HUES6 (cell line): ENCODE measurements at regions not wholly inside any gene's neighbourhood (a gene's known extent, or its start where the extent isn't known, plus 50 kb on each side); places are given as distances from the start of the nearest gene placed in this dataset.
"Not testable (repeated sequence)": the region's sequence is repeated elsewhere in the genome, so short reads cannot be mapped to it uniquely, and the experiment has no call there.

Experiments
- H3K27ac ChIP-seq: 2 replicates; pipeline ENCODE4 v1.7.0; 2013; ENCODE audit warnings: low read depth, mild to moderate bottlenecking, low read length, inconsistent platforms
- H3K27me3 ChIP-seq: 2 replicates; pipeline ENCODE4 v1.6.1; 2013; ENCODE audit warnings: low read length; ENCODE audit not compliant: control insufficient read depth, insufficient read depth
- H3K36me3 ChIP-seq: 2 replicates; pipeline ENCODE4 v1.6.1; 2013; ENCODE audit warnings: low read length; ENCODE audit not compliant: control insufficient read depth, insufficient read depth
- H3K4me1 ChIP-seq: 2 replicates; pipeline ENCODE4 v1.6.1; 2013; ENCODE audit warnings: low read length; ENCODE audit not compliant: control insufficient read depth, insufficient read depth
- H3K4me3 ChIP-seq: 2 replicates; pipeline ENCODE4 v1.5.1; 2013; ENCODE audit warnings: low read depth, low read length
- H3K9ac ChIP-seq: one replicate; pipeline ENCODE4 v1.6.1; 2013; ENCODE audit warnings: mild to moderate bottlenecking, low read length
- H3K9me3 ChIP-seq: 2 replicates; pipeline ENCODE4 v1.6.1; 2013; ENCODE audit warnings: low read depth, low read length; ENCODE audit not compliant: control insufficient read depth, insufficient read depth

GRCh38 chr1:221576268-221576667, 165.6 kb downstream of the DUSP10 start:
- Histone ChIP-seq H3K27ac (no peak overlapping the region), H3K4me3 (no peak overlapping the region), H3K27me3 (no peaks in the 10 kb centered on the region), H3K4me1 (no peaks in the 10 kb centered on the region; the same call in 1 of the 2 replicates), H3K36me3 (no peaks in the 10 kb centered on the region), H3K9ac (no peak overlapping the region), H3K9me3 (no peaks in the 10 kb centered on the region)

GRCh38 chr1:221583465-221583864, 158.4 kb downstream of the DUSP10 start:
- H3K9me3 ChIP-seq, result peaks cover 17% of the 10 kb centered on the region
- H3K27ac ChIP-seq, result no peak overlapping the region
- no peaks in the 10 kb centered on the region for H3K27me3 ChIP-seq
- no peak overlapping the region for H3K4me3 ChIP-seq
- H3K36me3 ChIP-seq, result no peaks in the 10 kb centered on the region
- H3K9ac ChIP-seq, result no peak overlapping the region
- no peaks in the 10 kb centered on the region for H3K4me1 ChIP-seq

- H3K9ac ChIP-seq, H3K27ac ChIP-seq, H3K27me3 ChIP-seq, H3K36me3 ChIP-seq, H3K4me1 ChIP-seq, H3K4me3 ChIP-seq: not testable (repeated sequence)
- peaks cover 18% of the 10 kb centered on the region for H3K9me3 ChIP-seq
These were observed 154.9 kb downstream of the DUSP10 start for GRCh38 chr1:221587013-221587412.

GRCh38 chr1:221591250-221591649, 150.6 kb downstream of the DUSP10 start:
- not testable (repeated sequence) for H3K4me3 ChIP-seq, H3K27me3 ChIP-seq, H3K9ac ChIP-seq, H3K36me3 ChIP-seq, H3K4me1 ChIP-seq, H3K27ac ChIP-seq
- peaks cover 15% of the 10 kb centered on the region for H3K9me3 ChIP-seq

GRCh38 chr1:221594576-221594975, 147.3 kb downstream of the DUSP10 start:
- Histone ChIP-seq H3K36me3 (no peaks in the 10 kb centered on the region), H3K4me1 (no peaks in the 10 kb centered on the region), H3K27me3 (no peaks in the 10 kb centered on the region), H3K9me3 (no peaks in the 10 kb centered on the region), H3K4me3 (no peak overlapping the region), H3K9ac (no peak overlapping the region), H3K27ac (no peak overlapping the region)

GRCh38 chr1:221598122-221598521, 143.8 kb downstream of the DUSP10 start:
- H3K27me3 ChIP-seq, result no peaks in the 10 kb centered on the region
- no peak overlapping the region for H3K4me3 ChIP-seq
- no peak overlapping the region for H3K9ac ChIP-seq
- H3K27ac ChIP-seq, result no peak overlapping the region
- H3K4me1 ChIP-seq, result no peaks in the 10 kb centered on the region
- H3K36me3 ChIP-seq, result no peaks in the 10 kb centered on the region
- no peaks in the 10 kb centered on the region for H3K9me3 ChIP-seq

GRCh38 chr1:221601166-221601565, 140.7 kb downstream of the DUSP10 start:
- no peaks in the 10 kb centered on the region for H3K9me3 ChIP-seq
- H3K36me3 ChIP-seq, result no peaks in the 10 kb centered on the region
- no peaks in the 10 kb centered on the region for H3K4me1 ChIP-seq
- H3K9ac ChIP-seq, result no peak overlapping the region
- H3K27ac ChIP-seq, result no peak overlapping the region
- no peaks in the 10 kb centered on the region for H3K27me3 ChIP-seq
- no peak overlapping the region for H3K4me3 ChIP-seq

GRCh38 chr1:221602830-221603229, 139.1 kb downstream of the DUSP10 start:
- H3K27ac ChIP-seq, result no peak overlapping the region
- no peaks in the 10 kb centered on the region for H3K27me3 ChIP-seq
- H3K9ac ChIP-seq, result no peak overlapping the region
- no peaks in the 10 kb centered on the region for H3K9me3 ChIP-seq
- no peak overlapping the region for H3K4me3 ChIP-seq
- no peaks in the 10 kb centered on the region for H3K36me3 ChIP-seq
- H3K4me1 ChIP-seq, result no peaks in the 10 kb centered on the region

GRCh38 chr1:221604390-221604789, 137.5 kb downstream of the DUSP10 start:
- H3K9ac ChIP-seq, H3K36me3 ChIP-seq, H3K4me3 ChIP-seq, H3K27me3 ChIP-seq, H3K27ac ChIP-seq, H3K4me1 ChIP-seq, H3K9me3 ChIP-seq: not testable (repeated sequence)

GRCh38 chr1:221604948-221605347, 136.9 kb downstream of the DUSP10 start:
- H3K9me3 ChIP-seq, result no peaks in the 10 kb centered on the region
- H3K27ac ChIP-seq, result no peak overlapping the region
- H3K36me3 ChIP-seq, result no peaks in the 10 kb centered on the region
- no peak overlapping the region for H3K9ac ChIP-seq
- H3K4me1 ChIP-seq, result no peaks in the 10 kb centered on the region
- H3K4me3 ChIP-seq, result no peak overlapping the region
- no peaks in the 10 kb centered on the region for H3K27me3 ChIP-seq

GRCh38 chr1:221605569-221605968, 136.3 kb downstream of the DUSP10 start:
- no peak overlapping the region for H3K27ac ChIP-seq
- no peaks in the 10 kb centered on the region for H3K4me1 ChIP-seq
- H3K4me3 ChIP-seq, result no peak overlapping the region
- no peak overlapping the region for H3K9ac ChIP-seq
- no peaks in the 10 kb centered on the region for H3K36me3 ChIP-seq
- no peaks in the 10 kb centered on the region for H3K27me3 ChIP-seq
- H3K9me3 ChIP-seq, result no peaks in the 10 kb centered on the region

- H3K36me3 ChIP-seq, result no peaks in the 10 kb centered on the region
- H3K4me1 ChIP-seq, result no peaks in the 10 kb centered on the region; the same call in 1 of the 2 replicates
- no peaks in the 10 kb centered on the region for H3K27me3 ChIP-seq
- H3K9me3 ChIP-seq, result no peaks in the 10 kb centered on the region
- no peak overlapping the region for H3K9ac ChIP-seq
- H3K27ac ChIP-seq, result no peak overlapping the region
- H3K4me3 ChIP-seq, result no peak overlapping the region
These were observed 135.6 kb downstream of the DUSP10 start for GRCh38 chr1:221606256-221606655.
